ENCODE measurements at regions not wholly inside any gene's neighbourhood (a gene's known extent, or its start where the extent isn't known, plus 50 kb on each side); places are given as distances from the start of the nearest gene placed in this dataset.
"Not testable (repeated sequence)": the region's sequence is repeated elsewhere in the genome, so short reads cannot be mapped to it uniquely, and the experiment has no call there.

DNA sequence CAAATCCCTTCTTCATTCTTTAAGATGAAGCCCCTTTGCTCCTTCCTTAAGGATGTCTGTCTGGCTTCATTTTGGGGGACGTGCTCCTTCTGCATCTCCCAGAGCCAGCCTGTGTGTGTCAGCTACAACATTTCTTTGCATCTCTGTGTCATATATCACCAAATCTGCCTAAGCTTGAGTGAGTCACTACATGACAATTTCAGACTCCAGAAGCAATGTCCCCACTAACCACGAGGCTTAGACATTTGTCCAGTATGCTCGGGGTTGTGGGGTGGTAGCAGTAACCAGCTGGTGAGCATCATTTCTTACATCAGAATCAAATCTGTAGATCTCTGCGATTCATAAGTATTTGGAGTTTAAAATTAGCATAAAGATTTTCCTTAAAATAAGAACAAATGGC lies 54.1 kb upstream of the USP14 start:
- not testable (repeated sequence) for H3K36me3 Mint-ChIP-seq (ENCODE audit: low read depth); H3K27ac Mint-ChIP-seq; H3K4me3 Mint-ChIP-seq; H3K4me1 Mint-ChIP-seq; DNase-seq
- peaks cover 14% of the 10 kb centered on the region for H3K27me3 Mint-ChIP-seq (ENCODE audit: low read depth, poor library complexity)
- H3K9me3 Mint-ChIP-seq, result peaks cover 40% of the 10 kb centered on the region

DNA sequence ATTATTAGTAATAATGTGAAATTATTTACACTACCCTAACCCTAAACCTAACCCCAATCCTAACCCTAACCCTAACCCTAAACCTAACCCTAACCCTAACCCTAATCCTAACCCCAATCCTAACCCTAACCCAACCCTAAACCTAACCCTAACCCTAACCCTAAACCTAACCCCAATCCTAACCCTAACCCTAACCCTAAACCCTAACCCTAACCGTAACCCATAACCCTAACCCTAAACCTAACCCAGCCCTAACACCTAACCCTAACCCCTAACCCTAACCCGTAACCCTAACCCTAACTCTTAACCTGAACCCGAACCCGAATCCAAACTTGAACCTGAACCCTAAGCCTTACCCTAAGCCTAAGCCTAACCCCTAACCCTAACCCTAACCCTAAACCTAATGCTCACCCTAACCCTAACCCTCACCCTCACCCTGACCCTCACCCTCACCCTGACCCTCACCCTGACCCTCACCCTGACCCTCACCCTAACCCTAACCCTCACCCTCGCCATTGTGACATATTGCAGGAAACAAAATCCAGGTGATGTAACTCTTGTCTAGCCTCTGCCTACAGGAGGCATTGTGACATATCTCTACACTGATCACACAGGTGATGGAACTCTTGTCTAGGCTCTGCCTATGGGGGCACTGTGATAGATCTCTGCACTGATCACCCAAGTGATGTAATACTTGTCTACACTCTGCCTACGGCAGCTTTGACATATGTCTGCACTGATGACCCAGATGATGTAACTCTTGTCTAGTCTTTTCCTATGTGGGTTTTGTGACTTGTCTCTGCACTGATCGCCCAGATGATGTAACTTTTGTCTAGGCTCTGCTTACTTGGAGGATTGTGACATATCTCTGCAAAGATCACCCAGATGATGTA lies 53.0 kb upstream of the USP14 start:
- H3K27ac Mint-ChIP-seq, H3K4me3 Mint-ChIP-seq, H3K4me1 Mint-ChIP-seq, DNase-seq: not testable (repeated sequence)
- Mint-ChIP-seq H3K9me3 (peaks cover 43% of the 10 kb centered on the region), H3K27me3 (ENCODE audit: low read depth, poor library complexity) (peaks cover 16% of the 10 kb centered on the region), H3K36me3 (ENCODE audit: low read depth) (peaks cover 11% of the 10 kb centered on the region)

DNA sequence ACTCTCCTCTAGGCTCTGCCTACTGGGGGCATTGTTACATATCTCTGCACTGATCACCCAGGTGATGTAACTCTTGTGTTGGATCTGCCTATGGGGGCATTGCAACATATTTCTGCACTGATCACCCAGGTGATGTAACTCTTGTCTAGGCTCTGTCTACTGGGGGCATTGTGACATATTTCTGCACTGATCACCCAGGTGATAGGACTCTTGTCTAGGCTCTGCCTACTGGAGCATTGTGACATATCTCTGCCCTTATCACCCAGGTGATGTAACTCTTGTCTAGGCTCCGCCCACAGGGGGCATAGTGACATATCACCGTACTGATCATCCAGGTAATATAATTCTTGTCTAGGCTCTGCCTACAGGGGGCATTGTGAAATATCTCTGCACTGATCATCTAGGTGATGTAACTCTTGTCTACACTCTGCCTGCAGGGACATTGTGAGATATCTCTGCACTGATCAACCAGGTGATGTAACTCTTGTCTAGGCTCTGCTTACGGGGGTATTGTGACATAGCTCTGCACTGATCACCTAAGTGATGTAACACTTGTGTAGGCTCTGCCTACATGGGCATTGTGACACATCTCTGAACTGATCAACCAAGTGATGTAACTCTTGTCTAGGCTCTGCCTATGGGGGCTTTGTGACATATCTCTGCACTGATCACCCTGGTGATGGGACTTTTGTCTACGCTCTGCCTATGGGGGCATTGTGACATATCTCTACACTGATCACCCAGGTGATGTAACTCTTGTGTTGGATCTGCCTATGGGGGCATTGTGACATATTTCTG lies 52.1 kb upstream of the USP14 start:
- Mint-ChIP-seq H3K27me3 (ENCODE audit: low read depth, poor library complexity) (peaks cover 18% of the 10 kb centered on the region), H3K36me3 (ENCODE audit: low read depth) (peaks cover 12% of the 10 kb centered on the region), H3K9me3 (peaks cover 51% of the 10 kb centered on the region)
- not testable (repeated sequence) for H3K4me3 Mint-ChIP-seq, DNase-seq, H3K27ac Mint-ChIP-seq, H3K4me1 Mint-ChIP-seq

DNA sequence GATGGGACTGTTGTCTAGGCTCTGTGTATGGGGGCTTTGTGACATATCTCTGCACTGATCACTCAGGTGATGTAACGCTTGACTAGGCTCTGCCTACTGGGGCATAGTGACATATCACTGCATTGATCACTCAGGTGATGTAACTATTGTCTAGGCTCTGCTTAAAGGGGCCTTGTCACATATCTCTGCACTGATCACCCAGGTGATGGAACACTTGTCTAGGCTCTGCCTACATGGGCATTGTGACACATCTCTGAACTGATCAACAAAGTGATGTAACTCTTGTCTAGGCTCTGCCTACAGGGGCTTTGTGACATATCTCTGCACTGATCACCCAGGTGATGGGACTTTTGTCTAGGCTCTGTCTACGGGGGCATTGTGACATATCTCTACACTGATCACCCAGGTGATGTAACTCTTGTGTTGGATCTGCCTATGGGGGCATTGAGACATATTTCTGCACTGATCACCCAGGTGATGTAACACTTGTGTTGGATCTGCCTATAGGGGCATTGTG lies 51.4 kb upstream of the USP14 start:
- H3K27me3 Mint-ChIP-seq (ENCODE audit: low read depth, poor library complexity), result peaks cover 16% of the 10 kb centered on the region
- H3K36me3 Mint-ChIP-seq (ENCODE audit: low read depth), result peaks cover 12% of the 10 kb centered on the region
- not testable (repeated sequence) for H3K4me1 Mint-ChIP-seq, H3K4me3 Mint-ChIP-seq, DNase-seq, H3K27ac Mint-ChIP-seq
- peaks cover 52% of the 10 kb centered on the region for H3K9me3 Mint-ChIP-seq

DNA sequence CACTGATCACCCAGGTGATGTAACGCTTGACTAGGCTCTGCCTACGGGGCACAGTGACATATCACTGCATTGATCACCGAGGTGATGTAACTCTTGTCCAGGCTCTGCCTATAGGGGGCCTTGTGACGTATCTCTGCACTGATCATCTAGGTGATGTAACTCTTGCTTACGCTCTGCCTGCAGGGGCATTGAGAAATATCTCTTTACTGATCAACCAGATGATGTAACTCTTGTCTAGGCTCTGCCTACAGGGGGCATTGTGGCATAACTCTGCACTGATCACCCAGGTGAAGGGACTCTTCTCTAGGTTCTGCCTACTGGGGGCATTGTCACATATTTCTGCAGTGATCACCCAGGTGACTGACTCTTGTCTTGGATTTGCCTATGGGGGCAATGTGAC lies 50.9 kb upstream of the USP14 start:
- Mint-ChIP-seq H3K36me3 (ENCODE audit: low read depth) (peaks cover 12% of the 10 kb centered on the region), H3K27me3 (ENCODE audit: low read depth, poor library complexity) (peaks cover 15% of the 10 kb centered on the region), H3K9me3 (peaks cover 55% of the 10 kb centered on the region)
- H3K4me3 Mint-ChIP-seq, H3K27ac Mint-ChIP-seq, DNase-seq, H3K4me1 Mint-ChIP-seq: not testable (repeated sequence)

DNA sequence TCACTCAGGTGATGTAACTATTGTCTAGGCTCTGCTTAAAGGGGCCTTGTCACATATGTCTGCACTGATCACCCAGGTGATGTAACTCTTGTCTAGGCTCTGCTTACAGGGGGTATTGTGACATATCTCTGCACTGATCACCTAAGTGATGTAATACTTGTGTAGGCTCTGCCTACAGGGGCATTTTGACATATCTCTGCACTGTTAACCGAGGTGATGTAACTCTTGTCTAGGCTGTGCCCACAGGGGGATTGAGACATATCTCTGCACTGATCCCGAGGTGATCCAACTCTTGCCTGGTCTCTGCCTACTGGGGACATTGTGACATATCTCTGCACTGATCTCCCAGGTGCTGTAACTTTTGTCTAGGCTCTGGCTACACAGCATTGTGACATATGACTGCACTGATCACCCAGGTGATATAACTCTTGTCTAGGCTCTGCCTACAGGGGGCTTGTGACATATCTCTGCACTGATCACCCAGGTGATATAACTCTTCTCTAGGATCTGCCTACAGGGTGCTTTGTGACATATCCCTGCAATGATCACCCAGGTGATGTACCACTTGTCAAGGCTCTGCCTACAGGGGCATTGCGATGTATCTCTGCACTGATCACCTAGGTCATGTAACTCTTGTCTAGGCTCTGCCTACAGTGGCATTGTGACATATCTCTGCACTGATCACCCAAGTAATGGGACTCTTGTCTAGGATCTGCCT lies 50.3 kb upstream of the USP14 start:
- not testable (repeated sequence) for H3K4me1 Mint-ChIP-seq, H3K27ac Mint-ChIP-seq, DNase-seq, H3K4me3 Mint-ChIP-seq
- Mint-ChIP-seq H3K9me3 (peaks cover 55% of the 10 kb centered on the region), H3K27me3 (ENCODE audit: low read depth, poor library complexity) (peaks cover 13% of the 10 kb centered on the region), H3K36me3 (ENCODE audit: low read depth) (peaks cover 12% of the 10 kb centered on the region)
